ENCODE measurements at regions not wholly inside any gene's neighbourhood (a gene's known extent, or its start where the extent isn't known, plus 50 kb on each side); places are given as distances from the start of the nearest gene placed in this dataset.
"Not testable (repeated sequence)": the region's sequence is repeated elsewhere in the genome, so short reads cannot be mapped to it uniquely, and the experiment has no call there.

GRCh38 chr6:977226-977625 lies 284.3 kb upstream of the EXOC2 start:
- H3K4me1 ChIP-seq (ENCODE audit: control extremely low read depth in 1 of 4, control insufficient read depth in 4 of 4, insufficient read depth in 4 of 4, low read length in 3 of 4); H3K9me3 ChIP-seq (ENCODE audit: control extremely low read depth in 1 of 5, control insufficient read depth in 4 of 5, insufficient read depth in 2 of 5, low read depth in 1 of 5, low read length in 4 of 5); H3K4me3 ChIP-seq (ENCODE audit: control insufficient read depth in 1 of 7, extremely low read depth in 1 of 7, insufficient read depth in 4 of 7, low read depth in 2 of 7, low read length in 6 of 7); POLR2A ChIA-PET; CTCF ChIA-PET; H3K27ac ChIP-seq (ENCODE audit: insufficient read depth in 1 of 2, low read depth in 1 of 2, low read length in 2 of 2, poor library complexity in 1 of 2, severe bottlenecking in 2 of 2); DNase-seq; H3K36me3 ChIP-seq (ENCODE audit: control insufficient read depth in 4 of 4, insufficient read depth in 4 of 4, low read length in 3 of 4): not testable (repeated sequence)
- peaks cover 0 to 12% (median 5%) of the 10 kb centered on the region in 5 experiments for H3K27me3 ChIP-seq (replicated peaks in 2 of 5; ENCODE audit: control insufficient read depth in 4 of 5, insufficient read depth in 5 of 5, low read length in 4 of 5)

GRCh38 chr6:971981-972640 lies 279.2 kb upstream of the EXOC2 start:
- POLR2A ChIA-PET, result no interaction called here
- DNase-seq, result no peak
- Histone ChIP-seq H3K27me3 (replicated peaks in 2 of 5; ENCODE audit: control insufficient read depth in 4 of 5, insufficient read depth in 5 of 5, low read length in 4 of 5) (peaks cover 0 to 15% (median 0%) of the 10 kb centered on the region in 5 experiments), H3K36me3 (ENCODE audit: control insufficient read depth in 4 of 4, insufficient read depth in 4 of 4, low read length in 3 of 4) (no peaks in the 10 kb centered on the region), H3K9me3 (ENCODE audit: control extremely low read depth in 1 of 5, control insufficient read depth in 4 of 5, insufficient read depth in 2 of 5, low read depth in 1 of 5, low read length in 4 of 5) (peaks cover 0 to 7% (median 0%) of the 10 kb centered on the region in 5 experiments), H3K27ac (ENCODE audit: insufficient read depth in 1 of 2, low read depth in 1 of 2, low read length in 2 of 2, poor library complexity in 1 of 2, severe bottlenecking in 2 of 2) (no peak overlapping the region), H3K4me3 (ENCODE audit: control insufficient read depth in 1 of 7, extremely low read depth in 1 of 7, insufficient read depth in 4 of 7, low read depth in 2 of 7, low read length in 6 of 7) (no peak overlapping the region), H3K4me1 (ENCODE audit: control extremely low read depth in 1 of 4, control insufficient read depth in 4 of 4, insufficient read depth in 4 of 4, low read length in 3 of 4) (no peaks in the 10 kb centered on the region)
- CTCF ChIA-PET, result no interaction called here
- 92% methylated on average over 15 of the region's 17 CpGs for WGBS (ENCODE audit: insufficient coverage)

GRCh38 chr6:968791-969190 lies 275.9 kb upstream of the EXOC2 start:
- WGBS (ENCODE audit: insufficient coverage), result 96% methylated on average over 7 of the region's 7 CpGs
- no peak for DNase-seq
- H3K9me3 ChIP-seq (ENCODE audit: control extremely low read depth in 1 of 5, control insufficient read depth in 4 of 5, insufficient read depth in 2 of 5, low read depth in 1 of 5, low read length in 4 of 5), result no peaks in the 10 kb centered on the region
- H3K4me3 ChIP-seq (ENCODE audit: control insufficient read depth in 1 of 7, extremely low read depth in 1 of 7, insufficient read depth in 4 of 7, low read depth in 2 of 7, low read length in 6 of 7), result no peak overlapping the region
- no peak overlapping the region for H3K27ac ChIP-seq (ENCODE audit: insufficient read depth in 1 of 2, low read depth in 1 of 2, low read length in 2 of 2, poor library complexity in 1 of 2, severe bottlenecking in 2 of 2)
- ChIA-PET CTCF (no interaction called here), POLR2A (no interaction called here)
- H3K4me1 ChIP-seq (ENCODE audit: control extremely low read depth in 1 of 4, control insufficient read depth in 4 of 4, insufficient read depth in 4 of 4, low read length in 3 of 4), result no peaks in the 10 kb centered on the region
- H3K36me3 ChIP-seq (ENCODE audit: control insufficient read depth in 4 of 4, insufficient read depth in 4 of 4, low read length in 3 of 4), result no peaks in the 10 kb centered on the region
- H3K27me3 ChIP-seq (replicated peaks in 2 of 5; ENCODE audit: control insufficient read depth in 4 of 5, insufficient read depth in 5 of 5, low read length in 4 of 5), result peaks cover 0 to 29% (median 4%) of the 10 kb centered on the region in 5 experiments

- 90% methylated on average over 2 of the region's 4 CpGs for WGBS (ENCODE audit: insufficient coverage)
- ChIA-PET POLR2A (no interaction called here), CTCF (no interaction called here)
- no peaks in the 10 kb centered on the region for H3K36me3 ChIP-seq (ENCODE audit: control insufficient read depth in 4 of 4, insufficient read depth in 4 of 4, low read length in 3 of 4)
- no peak for DNase-seq
- no peak overlapping the region for H3K27ac ChIP-seq (ENCODE audit: insufficient read depth in 1 of 2, low read depth in 1 of 2, low read length in 2 of 2, poor library complexity in 1 of 2, severe bottlenecking in 2 of 2)
- H3K4me1 ChIP-seq (ENCODE audit: control extremely low read depth in 1 of 4, control insufficient read depth in 4 of 4, insufficient read depth in 4 of 4, low read length in 3 of 4), result no peaks in the 10 kb centered on the region
- H3K27me3 ChIP-seq (replicated peaks in 2 of 5; ENCODE audit: control insufficient read depth in 4 of 5, insufficient read depth in 5 of 5, low read length in 4 of 5), result peaks cover 0 to 31% (median 6%) of the 10 kb centered on the region in 5 experiments
- no peak overlapping the region for H3K4me3 ChIP-seq (ENCODE audit: control insufficient read depth in 1 of 7, extremely low read depth in 1 of 7, insufficient read depth in 4 of 7, low read depth in 2 of 7, low read length in 6 of 7)
- H3K9me3 ChIP-seq (ENCODE audit: control extremely low read depth in 1 of 5, control insufficient read depth in 4 of 5, insufficient read depth in 2 of 5, low read depth in 1 of 5, low read length in 4 of 5), result no peaks in the 10 kb centered on the region
These were observed 274.8 kb upstream of the EXOC2 start for GRCh38 chr6:967701-968100.

GRCh38 chr6:965343-965742 lies 272.4 kb upstream of the EXOC2 start:
- H3K27me3 ChIP-seq (replicated peaks in 2 of 5; ENCODE audit: control insufficient read depth in 4 of 5, insufficient read depth in 5 of 5, low read length in 4 of 5), result peaks cover 0 to 44% (median 6%) of the 10 kb centered on the region in 5 experiments
- no peaks in the 10 kb centered on the region for H3K36me3 ChIP-seq (ENCODE audit: control insufficient read depth in 4 of 4, insufficient read depth in 4 of 4, low read length in 3 of 4)
- DNase-seq, result no peak
- 100% methylated on average over 2 of the region's 2 CpGs for WGBS (ENCODE audit: insufficient coverage)
- H3K4me3 ChIP-seq (ENCODE audit: control insufficient read depth in 1 of 7, extremely low read depth in 1 of 7, insufficient read depth in 4 of 7, low read depth in 2 of 7, low read length in 6 of 7), result no peak overlapping the region
- no peak overlapping the region for H3K27ac ChIP-seq (ENCODE audit: insufficient read depth in 1 of 2, low read depth in 1 of 2, low read length in 2 of 2, poor library complexity in 1 of 2, severe bottlenecking in 2 of 2)
- H3K4me1 ChIP-seq (ENCODE audit: control extremely low read depth in 1 of 4, control insufficient read depth in 4 of 4, insufficient read depth in 4 of 4, low read length in 3 of 4), result no peaks in the 10 kb centered on the region
- POLR2A ChIA-PET, result no interaction called here
- H3K9me3 ChIP-seq (ENCODE audit: control extremely low read depth in 1 of 5, control insufficient read depth in 4 of 5, insufficient read depth in 2 of 5, low read depth in 1 of 5, low read length in 4 of 5), result no peaks in the 10 kb centered on the region
- CTCF ChIA-PET, result no interaction called here

GRCh38 chr6:963456-963855 lies 270.5 kb upstream of the EXOC2 start:
- 95% methylated on average over 5 of the region's 9 CpGs for WGBS (ENCODE audit: insufficient coverage)

GRCh38 chr6:961407-961960 lies 268.5 kb upstream of the EXOC2 start:
- Histone ChIP-seq H3K27me3 (replicated peaks in 2 of 5; ENCODE audit: control insufficient read depth in 4 of 5, insufficient read depth in 5 of 5, low read length in 4 of 5) (peaks cover 0 to 37% (median 6%) of the 10 kb centered on the region in 5 experiments), H3K9me3 (ENCODE audit: control extremely low read depth in 1 of 5, control insufficient read depth in 4 of 5, insufficient read depth in 2 of 5, low read depth in 1 of 5, low read length in 4 of 5) (no peaks in the 10 kb centered on the region), H3K27ac (ENCODE audit: insufficient read depth in 1 of 2, low read depth in 1 of 2, low read length in 2 of 2, poor library complexity in 1 of 2, severe bottlenecking in 2 of 2) (no peak overlapping the region), H3K4me1 (ENCODE audit: control extremely low read depth in 1 of 4, control insufficient read depth in 4 of 4, insufficient read depth in 4 of 4, low read length in 3 of 4) (no peaks in the 10 kb centered on the region), H3K4me3 (ENCODE audit: control insufficient read depth in 1 of 7, extremely low read depth in 1 of 7, insufficient read depth in 4 of 7, low read depth in 2 of 7, low read length in 6 of 7) (no peak overlapping the region), H3K36me3 (ENCODE audit: control insufficient read depth in 4 of 4, insufficient read depth in 4 of 4, low read length in 3 of 4) (no peaks in the 10 kb centered on the region)
- DNase-seq, result no peak
- WGBS (ENCODE audit: insufficient coverage), result 96% methylated on average over 9 of the region's 10 CpGs
- ChIA-PET CTCF (no interaction called here), POLR2A (no interaction called here)

More at GRCh38 chr6:963456-963855, 270.5 kb upstream of the EXOC2 start:
- no peak overlapping the region for H3K27ac ChIP-seq (ENCODE audit: insufficient read depth in 1 of 2, low read depth in 1 of 2, low read length in 2 of 2, poor library complexity in 1 of 2, severe bottlenecking in 2 of 2)
- no peaks in the 10 kb centered on the region for H3K4me1 ChIP-seq (ENCODE audit: control extremely low read depth in 1 of 4, control insufficient read depth in 4 of 4, insufficient read depth in 4 of 4, low read length in 3 of 4)
- POLR2A ChIA-PET, result no interaction called here
- no peaks in the 10 kb centered on the region for H3K36me3 ChIP-seq (ENCODE audit: control insufficient read depth in 4 of 4, insufficient read depth in 4 of 4, low read length in 3 of 4)
- CTCF ChIA-PET, result no interaction called here
- no peak for DNase-seq
- no peaks in the 10 kb centered on the region for H3K9me3 ChIP-seq (ENCODE audit: control extremely low read depth in 1 of 5, control insufficient read depth in 4 of 5, insufficient read depth in 2 of 5, low read depth in 1 of 5, low read length in 4 of 5)
- H3K27me3 ChIP-seq (replicated peaks in 2 of 5; ENCODE audit: control insufficient read depth in 4 of 5, insufficient read depth in 5 of 5, low read length in 4 of 5), result peaks cover 0 to 45% (median 6%) of the 10 kb centered on the region in 5 experiments
- no peak overlapping the region for H3K4me3 ChIP-seq (ENCODE audit: control insufficient read depth in 1 of 7, extremely low read depth in 1 of 7, insufficient read depth in 4 of 7, low read depth in 2 of 7, low read length in 6 of 7)

Data from common myeloid progenitor, CD34-positive (primary cell).